Gastrocnemius medialis (tissue), 4 donors: ENCODE measurements at regions not wholly inside any gene's neighbourhood (a gene's known extent, or its start where the extent isn't known, plus 50 kb on each side); places are given as distances from the start of the nearest gene placed in this dataset.

Experiments
- POLR2A ChIP-seq, 2 donors: fragments of 450-650 bp; IDR thresholded peaks; one replicate each; pipeline ENCODE4 v1.6.1; 2017; ENCODE audit warnings: antibody characterized with exemption in 2 of 2, mild to moderate bottlenecking in 2 of 2, moderate library complexity in 2 of 2
- TF ChIP-seq, protein P1 (sequence below), 5 experiments: fragments of 450-650 bp in 3 of 5; fragments of 200-600 bp in 2 of 5; sonication (generic) in 2 of 5; IDR thresholded peaks in 4 of 5; conservative IDR thresholded peaks in 1 of 5; 1 replicate in 4 of 5; 2 replicates in 1 of 5; pipeline ENCODE4 v1.5.1; 2016 to 2019; ENCODE audit warnings: antibody characterized with exemption in 5 of 5, mild to moderate bottlenecking in 3 of 5, moderate library complexity in 3 of 5

DNA sequence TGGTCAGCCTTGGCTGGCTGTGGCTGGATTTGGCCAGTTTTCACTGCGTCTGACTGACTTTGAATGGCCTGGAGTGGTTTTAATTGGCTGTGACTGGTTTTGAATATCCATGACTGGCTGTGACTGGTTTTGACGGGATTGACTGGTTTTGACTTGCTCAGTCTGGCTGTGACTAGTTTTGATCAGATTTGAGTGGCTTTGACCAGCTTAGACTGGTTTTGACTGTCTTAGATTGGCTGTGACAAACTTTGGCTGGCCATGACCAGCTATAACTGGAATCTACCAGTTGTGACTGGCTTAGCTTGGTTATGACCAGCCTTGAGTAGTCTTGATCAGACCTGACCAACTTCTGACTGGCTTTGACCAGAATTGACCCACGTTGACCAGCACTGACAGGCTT lies 168.4 kb upstream of the AMOT start:
- TF ChIP-seq, protein P1, sequence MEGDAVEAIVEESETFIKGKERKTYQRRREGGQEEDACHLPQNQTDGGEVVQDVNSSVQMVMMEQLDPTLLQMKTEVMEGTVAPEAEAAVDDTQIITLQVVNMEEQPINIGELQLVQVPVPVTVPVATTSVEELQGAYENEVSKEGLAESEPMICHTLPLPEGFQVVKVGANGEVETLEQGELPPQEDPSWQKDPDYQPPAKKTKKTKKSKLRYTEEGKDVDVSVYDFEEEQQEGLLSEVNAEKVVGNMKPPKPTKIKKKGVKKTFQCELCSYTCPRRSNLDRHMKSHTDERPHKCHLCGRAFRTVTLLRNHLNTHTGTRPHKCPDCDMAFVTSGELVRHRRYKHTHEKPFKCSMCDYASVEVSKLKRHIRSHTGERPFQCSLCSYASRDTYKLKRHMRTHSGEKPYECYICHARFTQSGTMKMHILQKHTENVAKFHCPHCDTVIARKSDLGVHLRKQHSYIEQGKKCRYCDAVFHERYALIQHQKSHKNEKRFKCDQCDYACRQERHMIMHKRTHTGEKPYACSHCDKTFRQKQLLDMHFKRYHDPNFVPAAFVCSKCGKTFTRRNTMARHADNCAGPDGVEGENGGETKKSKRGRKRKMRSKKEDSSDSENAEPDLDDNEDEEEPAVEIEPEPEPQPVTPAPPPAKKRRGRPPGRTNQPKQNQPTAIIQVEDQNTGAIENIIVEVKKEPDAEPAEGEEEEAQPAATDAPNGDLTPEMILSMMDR (IDR thresholded peaks at IDR 0.05 in 4 of 5, conservative IDR thresholded peaks at IDR 0.05 in 1 of 5), result no peak
- TF ChIP-seq POLR2A (IDR thresholded peaks at IDR 0.05), result no peak
